H9 (cell line): ENCODE measurements at regions not wholly inside any gene's neighbourhood (a gene's known extent, or its start where the extent isn't known, plus 50 kb on each side); places are given as distances from the start of the nearest gene placed in this dataset.

ENCODE experiments used
- DNase-seq: peaks from one replicate; pipeline ENCODE4 v3.0.0-alpha.2; 2017
- H2AFZ ChIP-seq: one replicate; pipeline ENCODE4 v1.6.1; 2013; ENCODE audit warnings: mild to moderate bottlenecking, low read length, control low read depth, moderate library complexity
- H2AK5ac ChIP-seq: 2 replicates; pipeline ENCODE4 v1.6.1; 2013; ENCODE audit warnings: low read length, control low read depth, mixed read lengths; ENCODE audit not compliant: insufficient read length
- H2BK120ac ChIP-seq: one replicate; pipeline ENCODE4 v1.6.1; 2013; ENCODE audit warnings: low read depth, mild to moderate bottlenecking, low read length, control low read depth, inconsistent platforms; ENCODE audit not compliant: poor library complexity, severe bottlenecking
- H2BK12ac ChIP-seq: 2 replicates; pipeline ENCODE4 v1.6.1; 2013; ENCODE audit warnings: low read length, control low read depth, mixed read lengths, low read depth; ENCODE audit not compliant: insufficient read length
- H2BK15ac ChIP-seq: 2 replicates; pipeline ENCODE4 v1.6.1; 2013; ENCODE audit warnings: low read depth, low read length, control low read depth
- H2BK20ac ChIP-seq: one replicate; pipeline ENCODE4 v1.6.1; 2013; ENCODE audit warnings: low read depth, mild to moderate bottlenecking, low read length, control low read depth, inconsistent platforms; ENCODE audit not compliant: poor library complexity, severe bottlenecking
- H2BK5ac ChIP-seq: 2 replicates; pipeline ENCODE4 v1.6.1; 2013; ENCODE audit warnings: low read length, control low read depth, mixed read lengths; ENCODE audit not compliant: insufficient read length
- H3K14ac ChIP-seq: 2 replicates; pipeline ENCODE4 v1.6.1; 2013; ENCODE audit warnings: low read length, control low read depth; ENCODE audit not compliant: insufficient read depth
- H3K18ac ChIP-seq: 2 replicates; pipeline ENCODE4 v1.6.1; 2013; ENCODE audit warnings: low read depth, mild to moderate bottlenecking, mixed read lengths, low read length, control low read depth; ENCODE audit not compliant: insufficient read length
- H3K23ac ChIP-seq: 2 replicates; pipeline ENCODE4 v1.6.1; 2013; ENCODE audit warnings: low read length, control low read depth, mixed read lengths, low read depth; ENCODE audit not compliant: insufficient read length
- H3K23me2 ChIP-seq: 2 replicates; pipeline ENCODE4 v1.6.1; 2013; ENCODE audit warnings: low read depth, mild to moderate bottlenecking, mixed read lengths, low read length, control low read depth; ENCODE audit not compliant: insufficient read length, poor library complexity, severe bottlenecking
- H3K27ac ChIP-seq: 2 replicates; pipeline ENCODE4 v1.5.1; 2013; ENCODE audit warnings: low read length, control low read depth, mixed read lengths, low read depth; ENCODE audit not compliant: insufficient read length
- H3K27me3 ChIP-seq: 2 replicates; pipeline ENCODE4 v1.6.1; 2013; ENCODE audit warnings: low read length, control low read depth, inconsistent platforms; ENCODE audit not compliant: insufficient read depth
- H3K4ac ChIP-seq: 2 replicates; pipeline ENCODE4 v1.6.1; 2013; ENCODE audit warnings: low read depth, mild to moderate bottlenecking, control low read depth, inconsistent platforms, low read length, moderate library complexity
- H3K4me1 ChIP-seq: 2 replicates; pipeline ENCODE4 v1.6.1; 2013; ENCODE audit warnings: low read length, control low read depth, inconsistent platforms; ENCODE audit not compliant: insufficient read depth
- H3K4me2 ChIP-seq: 2 replicates; pipeline ENCODE4 v1.6.1; 2013; ENCODE audit warnings: low read length, control low read depth, mixed read lengths; ENCODE audit not compliant: insufficient read length, insufficient read depth
- H3K56ac ChIP-seq: 2 replicates; pipeline ENCODE4 v1.6.1; 2013; ENCODE audit warnings: low read depth, mild to moderate bottlenecking, mixed read lengths, low read length, control low read depth; ENCODE audit not compliant: insufficient read length
- H3K79me1 ChIP-seq: 2 replicates; pipeline ENCODE4 v1.6.1; 2013; ENCODE audit warnings: low read depth, mild to moderate bottlenecking, moderate library complexity, low read length, control low read depth, inconsistent platforms; ENCODE audit not compliant: insufficient read depth, poor library complexity, severe bottlenecking
- H3K79me2 ChIP-seq: 2 replicates; pipeline ENCODE4 v1.6.1; 2013; ENCODE audit warnings: low read length, control low read depth, inconsistent platforms; ENCODE audit not compliant: insufficient read depth
- H3K9ac ChIP-seq: 2 replicates; pipeline ENCODE4 v1.6.1; 2013; ENCODE audit warnings: low read length, control low read depth, mixed read lengths; ENCODE audit not compliant: insufficient read length; ENCODE audit errors: extremely low read depth
- H3K9me3 ChIP-seq: one replicate; pipeline ENCODE4 v1.6.1; 2013; ENCODE audit warnings: low read depth, low read length, inconsistent platforms; ENCODE audit not compliant: control insufficient read depth
- H3T11ph ChIP-seq: one replicate; pipeline ENCODE4 v1.6.1; 2013; ENCODE audit warnings: mild to moderate bottlenecking, low read length, control low read depth, inconsistent platforms
- H4K20me1 ChIP-seq: one replicate; pipeline ENCODE4 v1.6.1; 2013; ENCODE audit not compliant: control insufficient read depth, insufficient read length, insufficient read depth
- H4K5ac ChIP-seq: 2 replicates; pipeline ENCODE4 v1.6.1; 2013; ENCODE audit warnings: low read depth, mild to moderate bottlenecking, mixed read lengths, low read length, control low read depth; ENCODE audit not compliant: insufficient read length
- H4K8ac ChIP-seq: replicated peaks from 2 replicates; pipeline ENCODE4 v1.6.1; 2013; ENCODE audit warnings: low read length, control low read depth, mixed read lengths, low read depth; ENCODE audit not compliant: insufficient read length
- H4K91ac ChIP-seq: 2 replicates; pipeline ENCODE4 v1.6.1; 2013; ENCODE audit warnings: low read depth, mild to moderate bottlenecking, moderate library complexity, mixed read lengths, low read length, control low read depth; ENCODE audit not compliant: insufficient read length
- H3K27ac Mint-ChIP-seq, 3 experiments: 2 replicates in 2 of 3; 3 replicates in 1 of 3; pipeline ENCODE4 v1.8.0; 2020 to 2021; ENCODE audit warnings: mixed read lengths in 3 of 3, mild to moderate bottlenecking in 1 of 3, moderate library complexity in 1 of 3
- H3K27me3 Mint-ChIP-seq: 2 replicates; pipeline ENCODE4 v1.8.0; 2021; ENCODE audit warnings: low read depth, mild to moderate bottlenecking, moderate library complexity, mixed read lengths
- H3K36me3 Mint-ChIP-seq, 3 experiments: 2 replicates in 2 of 3; 3 replicates in 1 of 3; pipeline ENCODE4 v1.8.0; 2020 to 2021; ENCODE audit warnings: low read depth in 3 of 3, mixed read lengths in 3 of 3; ENCODE audit not compliant: insufficient read depth in 1 of 3
- H3K4me1 Mint-ChIP-seq, 2 experiments: 2 replicates each; pipeline ENCODE4 v1.8.0; 2020; ENCODE audit warnings: mixed read lengths in 2 of 2
- H3K4me3 Mint-ChIP-seq, 2 experiments: 2 replicates in 1 of 2; 3 replicates in 1 of 2; pipeline ENCODE4 v1.8.0; 2020 to 2021; ENCODE audit warnings: mild to moderate bottlenecking in 2 of 2, mixed read lengths in 2 of 2, moderate library complexity in 1 of 2
- H3K9me3 Mint-ChIP-seq, 2 experiments: 2 replicates in 1 of 2; 3 replicates in 1 of 2; pipeline ENCODE4 v1.8.0; 2020; ENCODE audit warnings: mild to moderate bottlenecking in 2 of 2, mixed read lengths in 2 of 2, moderate library complexity in 1 of 2
- WGBS: extraction: QIAGEN DNeasy Blood & Tissue Kit; methylation state at CpG from one replicate; pipeline ENCODE4 v1.1.7; 2013; ENCODE audit warnings: missing lambda C conversion rate, low lambda C conversion rate, mixed read lengths; ENCODE audit not compliant: insufficient read length; ENCODE audit errors: extremely low coverage; 5-methylcytosine and 5-hydroxymethylcytosine counted together
- TF ChIP-seq, protein P1 (sequence below): fragments of 200-600 bp; sonication (generic); conservative IDR thresholded peaks from 3 replicates; pipeline ENCODE4 v1.8.0; 2021; ENCODE audit warnings: antibody characterized with exemption, mild to moderate bottlenecking

DNA sequence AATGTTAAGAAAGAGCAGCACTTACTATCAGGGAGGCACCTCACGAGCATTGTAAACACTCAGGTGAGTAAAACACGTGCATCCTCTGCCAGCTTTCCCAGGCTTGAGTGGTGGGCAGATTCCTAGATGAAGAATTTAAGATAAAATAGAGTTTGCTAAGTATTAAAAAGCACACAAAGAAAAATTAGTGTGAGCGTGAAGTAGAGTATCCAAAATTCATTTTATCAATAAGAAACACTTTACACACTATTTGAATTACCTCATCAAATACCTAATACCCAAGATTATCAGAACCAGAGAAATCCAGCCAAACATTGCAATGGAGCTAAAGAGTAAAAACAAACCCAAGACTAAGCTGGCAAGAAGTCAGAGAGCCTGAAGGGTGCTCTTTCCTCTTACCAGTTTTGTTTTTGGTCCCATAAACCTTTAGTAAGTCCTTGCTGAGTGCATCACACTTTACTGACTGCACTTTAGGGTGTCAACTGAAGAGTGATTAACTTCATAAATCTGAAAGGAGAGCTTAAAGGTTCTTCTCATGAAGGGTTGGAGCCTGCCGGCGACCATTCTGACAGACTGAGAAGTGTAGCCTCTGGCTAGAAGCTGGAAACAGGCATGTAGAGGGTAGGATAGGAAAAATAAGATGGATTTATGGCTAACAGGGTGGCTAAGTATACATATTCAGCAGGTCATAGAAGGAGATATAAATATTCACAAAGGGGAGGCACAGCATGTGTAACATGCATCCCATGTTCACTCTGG, 151.1 kb downstream of the SLC7A11 start:
- no peak overlapping the region for H3K14ac ChIP-seq
- H2BK120ac ChIP-seq, result no peak overlapping the region
- no peak overlapping the region for H4K5ac ChIP-seq
- Mint-ChIP-seq H3K36me3 (no peaks in the 10 kb centered on the region), H3K4me1 (peaks cover 16 to 17% of the 10 kb centered on the region in 2 experiments), H3K4me3 (no peak overlapping the region), H3K27ac (peak overlapping the region in 1 of 3 experiments; percentile 62; a peak in 1 of 7 replicates), H3K27me3 (no peaks in the 10 kb centered on the region), H3K9me3 (peaks cover 0 to 2% of the 10 kb centered on the region in 2 experiments; a peak in 2 of 5 replicates)
- no peak overlapping the region for H3K23ac ChIP-seq
- no peak overlapping the region for H2BK20ac ChIP-seq
- no peak overlapping the region for H3T11ph ChIP-seq
- no peak overlapping the region for H3K4me2 ChIP-seq
- H3K27ac ChIP-seq, result no peak overlapping the region
- H3K79me2 ChIP-seq, result no peaks in the 10 kb centered on the region
- no peak overlapping the region for H3K18ac ChIP-seq
- no peak overlapping the region for H2BK5ac ChIP-seq
- H2AFZ ChIP-seq, result no peak overlapping the region
- TF ChIP-seq, protein P1, sequence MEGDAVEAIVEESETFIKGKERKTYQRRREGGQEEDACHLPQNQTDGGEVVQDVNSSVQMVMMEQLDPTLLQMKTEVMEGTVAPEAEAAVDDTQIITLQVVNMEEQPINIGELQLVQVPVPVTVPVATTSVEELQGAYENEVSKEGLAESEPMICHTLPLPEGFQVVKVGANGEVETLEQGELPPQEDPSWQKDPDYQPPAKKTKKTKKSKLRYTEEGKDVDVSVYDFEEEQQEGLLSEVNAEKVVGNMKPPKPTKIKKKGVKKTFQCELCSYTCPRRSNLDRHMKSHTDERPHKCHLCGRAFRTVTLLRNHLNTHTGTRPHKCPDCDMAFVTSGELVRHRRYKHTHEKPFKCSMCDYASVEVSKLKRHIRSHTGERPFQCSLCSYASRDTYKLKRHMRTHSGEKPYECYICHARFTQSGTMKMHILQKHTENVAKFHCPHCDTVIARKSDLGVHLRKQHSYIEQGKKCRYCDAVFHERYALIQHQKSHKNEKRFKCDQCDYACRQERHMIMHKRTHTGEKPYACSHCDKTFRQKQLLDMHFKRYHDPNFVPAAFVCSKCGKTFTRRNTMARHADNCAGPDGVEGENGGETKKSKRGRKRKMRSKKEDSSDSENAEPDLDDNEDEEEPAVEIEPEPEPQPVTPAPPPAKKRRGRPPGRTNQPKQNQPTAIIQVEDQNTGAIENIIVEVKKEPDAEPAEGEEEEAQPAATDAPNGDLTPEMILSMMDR, result no peak
- no peaks in the 10 kb centered on the region for H4K20me1 ChIP-seq
- no peaks in the 10 kb centered on the region for H3K27me3 ChIP-seq
- no peak overlapping the region for H3K4ac ChIP-seq
- no peak for DNase-seq
- H3K9ac ChIP-seq, result no peak overlapping the region
- H4K91ac ChIP-seq, result no peak overlapping the region
- no peak overlapping the region for H2BK12ac ChIP-seq
- H3K9me3 ChIP-seq, result no peaks in the 10 kb centered on the region
- H2BK15ac ChIP-seq, result no peak overlapping the region
- H4K8ac ChIP-seq, result no peak overlapping the region
- H3K79me1 ChIP-seq, result no peaks in the 10 kb centered on the region
- H3K4me1 ChIP-seq, result no peaks in the 10 kb centered on the region
- no CpG with 5 or more reads among the region's 5 CpGs for WGBS
- H2AK5ac ChIP-seq, result no peak overlapping the region
- H3K23me2 ChIP-seq, result no peaks in the 10 kb centered on the region
- no peak overlapping the region for H3K56ac ChIP-seq
